NB4 (cell line): ENCODE measurements at regions not wholly inside any gene's neighbourhood (a gene's known extent, or its start where the extent isn't known, plus 50 kb on each side); places are given as distances from the start of the nearest gene placed in this dataset.

Experiments used
- POLR2A ChIP-seq: IDR thresholded peaks from 2 replicates; pipeline ENCODE4 v1.6.1; 2011; ENCODE audit warnings: mild to moderate bottlenecking; ENCODE audit not compliant: insufficient read length; ENCODE audit errors: extremely low read depth
- TF ChIP-seq, protein P1 (sequence below): IDR thresholded peaks from one replicate; pipeline ENCODE4 v1.5.1; 2012; ENCODE audit warnings: low read depth, low read length
- TF ChIP-seq, protein P2 (sequence below): IDR thresholded peaks from 2 replicates; pipeline ENCODE4 v1.6.1; 2011; ENCODE audit warnings: low read depth, low read length

DNA sequence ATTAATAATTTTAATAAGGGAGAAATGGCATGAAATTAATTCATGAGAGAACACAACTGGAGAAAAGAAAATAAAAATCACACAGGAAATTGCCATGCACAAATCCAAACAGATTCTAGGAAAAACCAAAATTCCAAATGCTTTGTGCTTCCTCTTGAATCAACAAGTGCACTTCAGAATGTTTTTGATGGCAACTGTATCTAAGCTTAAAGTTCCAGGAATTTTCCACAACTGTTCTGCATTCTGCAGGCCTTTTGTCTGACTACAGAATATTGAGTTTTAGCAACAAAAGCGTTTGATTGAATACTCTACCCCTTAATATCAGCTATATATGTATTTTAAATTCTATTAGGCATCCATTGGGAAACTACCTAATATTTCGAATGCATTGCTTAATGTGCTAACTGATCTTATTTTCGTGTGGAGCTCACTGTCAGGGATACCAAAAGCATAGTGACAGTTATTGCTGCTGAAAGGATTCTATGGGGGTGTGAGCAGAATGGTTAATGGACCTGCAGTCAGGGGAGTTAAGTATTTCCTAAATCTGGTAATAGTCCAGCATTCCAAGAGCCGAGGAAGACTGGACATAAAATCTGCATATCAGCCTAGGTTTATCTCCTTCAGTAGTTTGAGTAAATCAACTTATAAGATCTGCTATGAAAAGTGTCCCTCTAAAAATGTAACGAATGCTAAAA is 482.7 kb upstream of the POU3F3 start:
- TF ChIP-seq, protein P1, sequence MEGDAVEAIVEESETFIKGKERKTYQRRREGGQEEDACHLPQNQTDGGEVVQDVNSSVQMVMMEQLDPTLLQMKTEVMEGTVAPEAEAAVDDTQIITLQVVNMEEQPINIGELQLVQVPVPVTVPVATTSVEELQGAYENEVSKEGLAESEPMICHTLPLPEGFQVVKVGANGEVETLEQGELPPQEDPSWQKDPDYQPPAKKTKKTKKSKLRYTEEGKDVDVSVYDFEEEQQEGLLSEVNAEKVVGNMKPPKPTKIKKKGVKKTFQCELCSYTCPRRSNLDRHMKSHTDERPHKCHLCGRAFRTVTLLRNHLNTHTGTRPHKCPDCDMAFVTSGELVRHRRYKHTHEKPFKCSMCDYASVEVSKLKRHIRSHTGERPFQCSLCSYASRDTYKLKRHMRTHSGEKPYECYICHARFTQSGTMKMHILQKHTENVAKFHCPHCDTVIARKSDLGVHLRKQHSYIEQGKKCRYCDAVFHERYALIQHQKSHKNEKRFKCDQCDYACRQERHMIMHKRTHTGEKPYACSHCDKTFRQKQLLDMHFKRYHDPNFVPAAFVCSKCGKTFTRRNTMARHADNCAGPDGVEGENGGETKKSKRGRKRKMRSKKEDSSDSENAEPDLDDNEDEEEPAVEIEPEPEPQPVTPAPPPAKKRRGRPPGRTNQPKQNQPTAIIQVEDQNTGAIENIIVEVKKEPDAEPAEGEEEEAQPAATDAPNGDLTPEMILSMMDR: no peak
- no peak for TF ChIP-seq POLR2A
- TF ChIP-seq, protein P2, sequence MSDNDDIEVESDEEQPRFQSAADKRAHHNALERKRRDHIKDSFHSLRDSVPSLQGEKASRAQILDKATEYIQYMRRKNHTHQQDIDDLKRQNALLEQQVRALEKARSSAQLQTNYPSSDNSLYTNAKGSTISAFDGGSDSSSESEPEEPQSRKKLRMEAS: no peak
